Lower lobe of right lung (tissue), 2 donors: ENCODE measurements at regions not wholly inside any gene's neighbourhood (a gene's known extent, or its start where the extent isn't known, plus 50 kb on each side); places are given as distances from the start of the nearest gene placed in this dataset.
"Not testable (repeated sequence)": the region's sequence is repeated elsewhere in the genome, so short reads cannot be mapped to it uniquely, and the experiment has no call there.

Experiments used
- ATAC-seq, 2 donors: fragments of 200-7000 bp; cut with Tn5 transposase; one replicate each; pipeline ENCODE4 v1.9.1; 2020 to 2022; ENCODE audit warnings: mild to moderate bottlenecking in 2 of 2, moderate library complexity in 2 of 2
- DNase-seq: peaks from one replicate; pipeline ENCODE4 v3.0.0-alpha.2; 2020
- H3K27ac ChIP-seq: fragments of 200-600 bp; one replicate; pipeline ENCODE4 v1.8.0; 2022
- H3K27me3 ChIP-seq: fragments of 200-600 bp; one replicate; pipeline ENCODE4 v1.8.0; 2022; ENCODE audit warnings: low read depth
- H3K36me3 ChIP-seq: fragments of 200-600 bp; one replicate; pipeline ENCODE4 v1.8.0; 2022; ENCODE audit warnings: mild to moderate bottlenecking
- H3K4me1 ChIP-seq: fragments of 200-600 bp; one replicate; pipeline ENCODE4 v1.8.0; 2022
- H3K4me3 ChIP-seq: fragments of 200-600 bp; one replicate; pipeline ENCODE4 v1.8.0; 2022; ENCODE audit warnings: mild to moderate bottlenecking
- H3K9me3 ChIP-seq: fragments of 200-600 bp; one replicate; pipeline ENCODE4 v1.8.0; 2022
- CTCF ChIP-seq: fragments of 200-600 bp; IDR thresholded peaks from one replicate; pipeline ENCODE4 v1.8.0; 2022; ENCODE audit warnings: antibody characterized with exemption, mild to moderate bottlenecking
- intact Hi-C: fragments of 100-400 bp; cut with DNase I; formaldehyde crosslinking; loops from one replicate; pipeline ENCODE4 v1.11.0; 2022
- donor health status: DM: no; HTN: yes; CAD: no; lungs with severe emphysema.

GRCh38 chrX:134045372-134045771 is 60.0 kb upstream of the GPC3 start:
- H3K4me3 ChIP-seq, H3K9me3 ChIP-seq, H3K27ac ChIP-seq, intact Hi-C loops, H3K27me3 ChIP-seq, H3K36me3 ChIP-seq, DNase-seq, ATAC-seq, H3K4me1 ChIP-seq: not testable (repeated sequence)

- ATAC-seq, DNase-seq, intact Hi-C loops, H3K9me3 ChIP-seq, H3K27me3 ChIP-seq, H3K4me3 ChIP-seq, H3K4me1 ChIP-seq, H3K27ac ChIP-seq, H3K36me3 ChIP-seq: not testable (repeated sequence)
Observed at GRCh38 chrX:134067107-134067506, 81.7 kb upstream of the GPC3 start.

GRCh38 chrX:134071899-134072298 is 86.5 kb upstream of the GPC3 start:
- DNase-seq, H3K9me3 ChIP-seq, intact Hi-C loops, H3K27ac ChIP-seq, H3K4me1 ChIP-seq, H3K36me3 ChIP-seq, H3K27me3 ChIP-seq, H3K4me3 ChIP-seq, ATAC-seq: not testable (repeated sequence)

- Histone ChIP-seq H3K27me3 (no peaks in the 10 kb centered on the region), H3K4me3 (no peak overlapping the region), H3K4me1 (no peaks in the 10 kb centered on the region), H3K27ac (no peak overlapping the region), H3K9me3 (no peaks in the 10 kb centered on the region), H3K36me3 (no peaks in the 10 kb centered on the region)
- intact Hi-C loops: no loop called here
- TF ChIP-seq CTCF: no peak
- ATAC-seq (no peak), DNase-seq (no peak)
Observed at GRCh38 chrX:134073341-134073740, 87.9 kb upstream of the GPC3 start.

- no peak for DNase-seq
- Histone ChIP-seq H3K27me3 (no peaks in the 10 kb centered on the region), H3K36me3 (no peaks in the 10 kb centered on the region), H3K9me3 (no peaks in the 10 kb centered on the region), H3K27ac (no peak overlapping the region), H3K4me1 (no peaks in the 10 kb centered on the region), H3K4me3 (no peak overlapping the region)
- intact Hi-C loops: no loop called here
- no peak for TF ChIP-seq CTCF
- no peak for ATAC-seq
Observed at GRCh38 chrX:134074151-134074550, 88.8 kb upstream of the GPC3 start.

- ATAC-seq: no peak
- no peak for TF ChIP-seq CTCF
- Histone ChIP-seq H3K27ac (no peak overlapping the region), H3K4me1 (no peaks in the 10 kb centered on the region), H3K27me3 (no peaks in the 10 kb centered on the region), H3K9me3 (no peaks in the 10 kb centered on the region), H3K4me3 (no peak overlapping the region), H3K36me3 (no peaks in the 10 kb centered on the region)
- intact Hi-C loops: no loop called here
- no peak for DNase-seq
Observed at GRCh38 chrX:134075894-134076718, 90.7 kb upstream of the GPC3 start.

- no peaks in the 10 kb centered on the region for H3K36me3 ChIP-seq
- intact Hi-C loops: no loop called here
- no peaks in the 10 kb centered on the region for H3K27me3 ChIP-seq
- DNase-seq: no peak
- TF ChIP-seq CTCF: no peak
- ATAC-seq: no peak
- H3K4me1 ChIP-seq: no peaks in the 10 kb centered on the region
- no peak overlapping the region for H3K27ac ChIP-seq
- no peak overlapping the region for H3K4me3 ChIP-seq
- H3K9me3 ChIP-seq: no peaks in the 10 kb centered on the region
Observed at GRCh38 chrX:134095366-134095765, 110.0 kb upstream of the GPC3 start.
